Heart right ventricle (tissue), 16 donors: ENCODE measurements at regions not wholly inside any gene's neighbourhood (a gene's known extent, or its start where the extent isn't known, plus 50 kb on each side); places are given as distances from the start of the nearest gene placed in this dataset.

ENCODE experiments used
- ATAC-seq, 8 donors: fragments of 200-7000 bp; cut with Tn5 transposase; one replicate each; pipeline ENCODE4 v1.9.1; 2020; ENCODE audit warnings: mild to moderate bottlenecking in 8 of 8, moderate library complexity in 8 of 8, moderate number of reproducible peaks in 1 of 8
- DNase-seq, 2 donors: peaks; one replicate each; pipeline ENCODE4 v3.0.0-alpha.2; 2020
- H3K27ac ChIP-seq, 10 donors: fragments of 200-600 bp; sonication (generic) in 2 of 10; one replicate each; pipeline versions ENCODE4 v1.5.0 to v1.8.0; 2020 to 2022; ENCODE audit warnings: mild to moderate bottlenecking in 3 of 10
- H3K27me3 ChIP-seq, 7 donors: fragments of 200-600 bp; one replicate each; pipeline ENCODE4 v1.8.0; 2021 to 2022; ENCODE audit warnings: mild to moderate bottlenecking in 2 of 7
- H3K36me3 ChIP-seq, 9 donors: fragments of 200-600 bp; sonication (generic) in 1 of 9; one replicate each; pipeline versions ENCODE4 v1.5.0 to v1.8.0; 2020 to 2022; ENCODE audit warnings: mild to moderate bottlenecking in 2 of 9
- H3K4me1 ChIP-seq, 9 donors: fragments of 200-600 bp; sonication (generic) in 1 of 9; one replicate each; pipeline versions ENCODE4 v1.5.0 to v1.8.0; 2020 to 2022; ENCODE audit warnings: mild to moderate bottlenecking in 4 of 9
- H3K4me3 ChIP-seq, 10 donors: fragments of 200-600 bp; sonication (generic) in 2 of 10; one replicate each; pipeline versions ENCODE4 v1.5.0 to v1.8.0; 2020 to 2022; ENCODE audit warnings: mild to moderate bottlenecking in 7 of 10, moderate library complexity in 2 of 10
- H3K9me3 ChIP-seq, 11 donors: fragments of 200-600 bp in 10 of 11; sonication (generic) in 2 of 11; one replicate each; pipeline versions ENCODE4 v1.5.0 to v1.8.0; 2013 to 2022; ENCODE audit warnings: mild to moderate bottlenecking in 2 of 11, control low read depth in 1 of 11, moderate library complexity in 1 of 11
- CTCF ChIP-seq, 9 donors: fragments of 200-600 bp; sonication (generic) in 2 of 9; IDR thresholded peaks; one replicate each; pipeline versions ENCODE4 v1.5.0 to v1.8.0; 2021 to 2022; ENCODE audit warnings: antibody characterized with exemption in 9 of 9, mild to moderate bottlenecking in 5 of 9, moderate library complexity in 1 of 9
- WGBS, 2 donors: extraction: QIAGEN DNeasy Blood & Tissue Kit; methylation state at CpG; one replicate each; pipeline ENCODE4 v1.1.7; 2013; ENCODE audit warnings: inconsistent platforms in 1 of 2; 5-methylcytosine and 5-hydroxymethylcytosine counted together
- intact Hi-C, 10 donors: fragments of 100-400 bp; cut with DNase I; formaldehyde crosslinking; loops; one replicate each; pipeline versions ENCODE4 v1.11.1 to v1.14.2; 2022
- donor health status: Arrhythmogenic right ventricular cardiomyopathy.
- donor health status: ischemic (EF 13 %, LVEDD 7.1; RV severe dilation, severe dysfunction).
- donor health status: healthy with polysubstance abuse.
- donor health status: DM: no; HTN: yes; CAD: no.
- donor health status: DM: no; HTN: no; CAD: no.
- donor health status: ischemic (EF 25% LVEDD 6.9; RV normal size, moderate dysfunction).
- donor health status: ischemic (EF 25% LVEDD 5.7; RV mildly dilated, moderate dysfunction).
- donor health status: healthy.
- donor health status: DM: yes; HTN: yes; CAD: no.
- donor health status: Ischemic cardiomyopathy.
- donor health status: ischemic (EF 35%, LVEDD 5.7; RV mildly dilated, moderate dysfunction).
- donor health status: nonischemic (EF 11% LVEDD 7.7; RV severe dilation, severe dysfunction).
- donor health status: DM: yes; HTN: yes; CAD: no.
- donor health status: PGD.
- donor health status: ischemic (EF 29% LVEDD 5.4; RV normal size, mild dysfunction).
- donor health status: nonischemic (EF 23%, LVEDD 6.1; RV moderate dilation, normal function).

- intact Hi-C loops, result no loop called here
These were observed 335.7 kb downstream of the GPR37 start for GRCh38 chr7:124429923-124430322.

GRCh38 chr7:124428781-124429180 is 336.8 kb downstream of the GPR37 start:
- H3K36me3 ChIP-seq, result no peaks in the 10 kb centered on the region
- ATAC-seq (no peak), DNase-seq (no peak)
- no peaks in the 10 kb centered on the region for H3K27me3 ChIP-seq
- no peak for TF ChIP-seq CTCF (IDR thresholded peaks at IDR 0.05)
- H3K27ac ChIP-seq, result no peak overlapping the region
- no peaks in the 10 kb centered on the region for H3K4me1 ChIP-seq
- intact Hi-C loops, result no loop called here
- no peak overlapping the region for H3K4me3 ChIP-seq
- H3K9me3 ChIP-seq, result no peaks in the 10 kb centered on the region
- WGBS, 2 donors, result 75 to 83% methylated on average over 7 of the region's 7 CpGs

More at GRCh38 chr7:124429923-124430322, 335.7 kb downstream of the GPR37 start:
- 85% methylated on average over 4 of the region's 4 CpGs for WGBS, 2 donors
- Histone ChIP-seq H3K27me3 (no peaks in the 10 kb centered on the region), H3K4me1 (no peaks in the 10 kb centered on the region), H3K9me3 (no peaks in the 10 kb centered on the region), H3K27ac (no peak overlapping the region), H3K4me3 (no peak overlapping the region), H3K36me3 (no peaks in the 10 kb centered on the region)
- DNase-seq (no peak), ATAC-seq (no peak)
- TF ChIP-seq CTCF (IDR thresholded peaks at IDR 0.05), result no peak

- H3K9me3 ChIP-seq, result no peaks in the 10 kb centered on the region
- ATAC-seq (no peak), DNase-seq (no peak)
- H3K4me3 ChIP-seq, result no peak overlapping the region
- intact Hi-C loops, result no loop called here
- no peaks in the 10 kb centered on the region for H3K27me3 ChIP-seq
- H3K36me3 ChIP-seq, result no peaks in the 10 kb centered on the region
- no peak for TF ChIP-seq CTCF (IDR thresholded peaks at IDR 0.05)
- H3K4me1 ChIP-seq, result no peaks in the 10 kb centered on the region
- no peak overlapping the region for H3K27ac ChIP-seq
These were observed 339.0 kb downstream of the GPR37 start for GRCh38 chr7:124426621-124427020.

- WGBS, 2 donors, result 68 to 73% methylated on average over 3 of the region's 3 CpGs
- ATAC-seq (no peak), DNase-seq (no peak)
- Histone ChIP-seq H3K27ac (no peak overlapping the region), H3K4me3 (no peak overlapping the region), H3K9me3 (no peaks in the 10 kb centered on the region), H3K27me3 (no peaks in the 10 kb centered on the region), H3K4me1 (no peaks in the 10 kb centered on the region), H3K36me3 (no peaks in the 10 kb centered on the region)
- intact Hi-C loops, result loop anchor here in 1 of 10 donors (5.0 kb wide), 1 partner anchor 1522 kb away; no protein-coding TSS in a partner anchor
- no peak for TF ChIP-seq CTCF (IDR thresholded peaks at IDR 0.05)
These were observed 341.7 kb downstream of the GPR37 start for GRCh38 chr7:124423863-124424262.
